ENCODE measurements at regions not wholly inside any gene's neighbourhood (a gene's known extent, or its start where the extent isn't known, plus 50 kb on each side); places are given as distances from the start of the nearest gene placed in this dataset.

- Histone ChIP-seq H4K20me1 (ENCODE audit: insufficient read depth, low read length) (no peaks in the 10 kb centered on the region), H2AFZ (ENCODE audit: low read length) (no peak overlapping the region), H3K79me2 (ENCODE audit: insufficient read depth, low read length) (no peaks in the 10 kb centered on the region), H3K4me1 (ENCODE audit: insufficient read depth, low read length) (no peaks in the 10 kb centered on the region), H3K27ac (ENCODE audit: low read depth, low read length) (no peak overlapping the region), H3K4me3 (ENCODE audit: insufficient read depth, low read length) (no peak overlapping the region), H3K4me2 (ENCODE audit: insufficient read depth, low read length) (no peak overlapping the region), H3K9me3 (ENCODE audit: low read depth, low read length) (no peaks in the 10 kb centered on the region), H3K27me3 (ENCODE audit: insufficient read depth, low read length) (peaks cover 5% of the 10 kb centered on the region), H3K36me3 (ENCODE audit: insufficient read depth, low read length) (no peaks in the 10 kb centered on the region)
- no peak for TF ChIP-seq CTCF (IDR thresholded peaks at IDR 0.05; ENCODE audit: extremely low read depth, low read depth, low read length)
- no peak for DNase-seq (ENCODE audit: insufficient read length, low spot score, missing footprints)
Observed at GRCh38 chr21:37994211-37994610, 78.0 kb upstream of the KCNJ6 start.

GRCh38 chr21:38012672-38013071 lies 96.4 kb upstream of the KCNJ6 start:
- Histone ChIP-seq H3K36me3 (ENCODE audit: insufficient read depth, low read length) (no peaks in the 10 kb centered on the region), H4K20me1 (ENCODE audit: insufficient read depth, low read length) (no peaks in the 10 kb centered on the region), H3K9me3 (ENCODE audit: low read depth, low read length) (no peaks in the 10 kb centered on the region), H2AFZ (ENCODE audit: low read length) (no peak overlapping the region), H3K27ac (ENCODE audit: low read depth, low read length) (no peak overlapping the region), H3K4me3 (ENCODE audit: insufficient read depth, low read length) (no peak overlapping the region), H3K4me2 (ENCODE audit: insufficient read depth, low read length) (no peak overlapping the region), H3K79me2 (ENCODE audit: insufficient read depth, low read length) (no peaks in the 10 kb centered on the region), H3K27me3 (ENCODE audit: insufficient read depth, low read length) (peaks cover 10% of the 10 kb centered on the region), H3K4me1 (ENCODE audit: insufficient read depth, low read length) (no peaks in the 10 kb centered on the region)
- TF ChIP-seq CTCF (IDR thresholded peaks at IDR 0.05; ENCODE audit: extremely low read depth, low read depth, low read length) = no peak
- DNase-seq (ENCODE audit: insufficient read length, low spot score, missing footprints) = no peak

- no peaks in the 10 kb centered on the region for H4K20me1 ChIP-seq (ENCODE audit: insufficient read depth, low read length)
Observed at GRCh38 chr21:38013741-38014140, 97.5 kb upstream of the KCNJ6 start.

GRCh38 chr21:38014298-38014697 lies 98.0 kb upstream of the KCNJ6 start:
- Histone ChIP-seq H3K4me2 (ENCODE audit: insufficient read depth, low read length) (no peak overlapping the region), H3K4me1 (ENCODE audit: insufficient read depth, low read length) (no peaks in the 10 kb centered on the region), H3K79me2 (ENCODE audit: insufficient read depth, low read length) (no peaks in the 10 kb centered on the region), H3K4me3 (ENCODE audit: insufficient read depth, low read length) (no peak overlapping the region), H3K27ac (ENCODE audit: low read depth, low read length) (no peak overlapping the region), H3K9me3 (ENCODE audit: low read depth, low read length) (no peaks in the 10 kb centered on the region), H3K27me3 (ENCODE audit: insufficient read depth, low read length) (peaks cover 3% of the 10 kb centered on the region), H4K20me1 (ENCODE audit: insufficient read depth, low read length) (no peaks in the 10 kb centered on the region), H2AFZ (ENCODE audit: low read length) (no peak overlapping the region), H3K36me3 (ENCODE audit: insufficient read depth, low read length) (no peaks in the 10 kb centered on the region)
- TF ChIP-seq CTCF (IDR thresholded peaks at IDR 0.05; ENCODE audit: extremely low read depth, low read depth, low read length) = no peak
- no peak for DNase-seq (ENCODE audit: insufficient read length, low spot score, missing footprints)

More at GRCh38 chr21:38013741-38014140, 97.5 kb upstream of the KCNJ6 start:
- Histone ChIP-seq H3K4me2 (ENCODE audit: insufficient read depth, low read length) (no peak overlapping the region), H3K27me3 (ENCODE audit: insufficient read depth, low read length) (peaks cover 3% of the 10 kb centered on the region), H3K9me3 (ENCODE audit: low read depth, low read length) (no peaks in the 10 kb centered on the region), H3K4me1 (ENCODE audit: insufficient read depth, low read length) (no peaks in the 10 kb centered on the region), H3K27ac (ENCODE audit: low read depth, low read length) (no peak overlapping the region), H3K79me2 (ENCODE audit: insufficient read depth, low read length) (no peaks in the 10 kb centered on the region), H3K36me3 (ENCODE audit: insufficient read depth, low read length) (no peaks in the 10 kb centered on the region), H2AFZ (ENCODE audit: low read length) (no peak overlapping the region), H3K4me3 (ENCODE audit: insufficient read depth, low read length) (no peak overlapping the region)
- no peak for TF ChIP-seq CTCF (IDR thresholded peaks at IDR 0.05; ENCODE audit: extremely low read depth, low read depth, low read length)
- DNase-seq (ENCODE audit: insufficient read length, low spot score, missing footprints) = no peak
